HepG2 (cell line): ENCODE measurements at regions not wholly inside any gene's neighbourhood (a gene's known extent, or its start where the extent isn't known, plus 50 kb on each side); places are given as distances from the start of the nearest gene placed in this dataset.

Experiments used
- ADNP ChIP-seq: sonication (generic); formaldehyde crosslinking; IDR thresholded peaks from 2 replicates; pipeline ENCODE4 v1.4.0; 2020; ENCODE audit warnings: missing genetic modification reagents
- ATF2 ChIP-seq: sonication (generic); formaldehyde crosslinking; IDR thresholded peaks from 2 replicates; pipeline ENCODE4 v1.4.0; 2020; ENCODE audit warnings: missing genetic modification reagents
- NPAS2 ChIP-seq: sonication (generic); formaldehyde crosslinking; IDR thresholded peaks from 2 replicates; pipeline ENCODE4 v1.8.0; 2022; ENCODE audit warnings: mild to moderate bottlenecking, missing genetic modification reagents, borderline replicate concordance
- POGZ ChIP-seq: sonication (generic); formaldehyde crosslinking; IDR thresholded peaks from 2 replicates; pipeline ENCODE4 v1.4.0; 2020; ENCODE audit warnings: mild to moderate bottlenecking, missing genetic modification reagents
- SOX5 ChIP-seq: IDR thresholded peaks from 2 replicates; pipeline ENCODE4 v1.6.1; 2016; ENCODE audit warnings: borderline replicate concordance
- ZHX2 ChIP-seq, 2 experiments: sonication (generic) in 1 of 2; formaldehyde crosslinking in 1 of 2; IDR thresholded peaks; 2 replicates each; pipeline versions ENCODE4 v1.6.1 to v1.9.0; 2014 to 2022; ENCODE audit warnings: antibody characterized with exemption in 1 of 2, borderline replicate concordance in 1 of 2, inconsistent platforms in 1 of 2, low read depth in 1 of 2, missing genetic modification reagents in 1 of 2
- ZNF10 ChIP-seq: sonication (generic); formaldehyde crosslinking; IDR thresholded peaks from 2 replicates; pipeline ENCODE4 v1.4.0; 2020; ENCODE audit warnings: mild to moderate bottlenecking, low read depth, missing genetic modification reagents, borderline replicate concordance
- ZNF281 ChIP-seq: sonication (generic); formaldehyde crosslinking; IDR thresholded peaks from 2 replicates; pipeline ENCODE4 v1.4.0; 2020; ENCODE audit warnings: missing genetic modification reagents, borderline replicate concordance
- ZNF431 ChIP-seq: sonication (generic); formaldehyde crosslinking; IDR thresholded peaks from 2 replicates; pipeline ENCODE4 v1.9.0; 2022; ENCODE audit warnings: missing genetic modification reagents, low read depth, mild to moderate bottlenecking, borderline replicate concordance
- ZNF569 ChIP-seq: sonication (generic); formaldehyde crosslinking; IDR thresholded peaks from 2 replicates; pipeline ENCODE4 v1.5.0; 2020; ENCODE audit warnings: mild to moderate bottlenecking, missing genetic modification reagents, moderate library complexity, borderline replicate concordance
- TF ChIP-seq, protein P1 (sequence below): sonication (generic); formaldehyde crosslinking; IDR thresholded peaks from 2 replicates; pipeline ENCODE4 v1.4.0; 2020; ENCODE audit warnings: mild to moderate bottlenecking, missing genetic modification reagents

DNA sequence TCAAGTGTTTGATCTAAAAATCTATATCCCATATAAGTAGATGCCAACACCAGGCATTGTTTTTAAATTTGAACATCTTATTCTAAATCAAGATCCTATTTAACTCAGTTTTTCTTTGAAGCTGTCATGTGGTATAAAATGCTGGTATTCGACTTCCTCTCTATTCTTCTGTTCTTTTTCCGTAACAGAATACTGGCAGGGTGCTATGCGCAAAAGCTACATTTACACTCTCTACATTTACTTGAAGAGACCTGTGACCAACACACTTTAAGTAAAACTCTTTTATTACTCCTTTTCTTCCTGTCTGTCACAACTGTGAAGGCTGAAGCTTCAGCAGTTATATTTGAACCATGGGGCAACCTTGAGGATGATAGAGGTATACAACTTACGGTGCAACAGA is 612.8 kb downstream of the C4orf33 start (continued):
- TF ChIP-seq ZNF281 (CRISPR knock-in tag) = no peak
- no peak for TF ChIP-seq NPAS2 (CRISPR knock-in tag)
- TF ChIP-seq, protein P1, sequence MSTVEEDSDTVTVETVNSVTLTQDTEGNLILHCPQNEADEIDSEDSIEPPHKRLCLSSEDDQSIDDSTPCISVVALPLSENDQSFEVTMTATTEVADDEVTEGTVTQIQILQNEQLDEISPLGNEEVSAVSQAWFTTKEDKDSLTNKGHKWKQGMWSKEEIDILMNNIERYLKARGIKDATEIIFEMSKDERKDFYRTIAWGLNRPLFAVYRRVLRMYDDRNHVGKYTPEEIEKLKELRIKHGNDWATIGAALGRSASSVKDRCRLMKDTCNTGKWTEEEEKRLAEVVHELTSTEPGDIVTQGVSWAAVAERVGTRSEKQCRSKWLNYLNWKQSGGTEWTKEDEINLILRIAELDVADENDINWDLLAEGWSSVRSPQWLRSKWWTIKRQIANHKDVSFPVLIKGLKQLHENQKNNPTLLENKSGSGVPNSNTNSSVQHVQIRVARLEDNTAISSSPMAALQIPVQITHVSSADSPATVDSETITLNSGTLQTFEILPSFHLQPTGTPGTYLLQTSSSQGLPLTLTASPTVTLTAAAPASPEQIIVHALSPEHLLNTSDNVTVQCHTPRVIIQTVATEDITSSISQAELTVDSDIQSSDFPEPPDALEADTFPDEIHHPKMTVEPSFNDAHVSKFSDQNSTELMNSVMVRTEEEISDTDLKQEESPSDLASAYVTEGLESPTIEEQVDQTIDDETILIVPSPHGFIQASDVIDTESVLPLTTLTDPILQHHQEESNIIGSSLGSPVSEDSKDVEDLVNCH (CRISPR knock-in tag) = no peak
- no peak for TF ChIP-seq ADNP (CRISPR knock-in tag)
- TF ChIP-seq ZNF569 (CRISPR knock-in tag) = no peak
- TF ChIP-seq ZNF10 (CRISPR knock-in tag) = no peak
- TF ChIP-seq ATF2 (CRISPR knock-in tag) = no peak
- TF ChIP-seq ZNF431 = no peak
- no peak for TF ChIP-seq POGZ (CRISPR knock-in tag)
- no peak for TF ChIP-seq ZHX2 (IDR thresholded peaks at IDR 0.05; ENCODE audit: low read depth)
- TF ChIP-seq ZHX2 (CRISPR knock-in tag; IDR thresholded peaks at IDR 0.05; ENCODE audit: borderline replicate concordance) = no peak
- no peak for TF ChIP-seq SOX5 (CRISPR knock-in tag)
- TF ChIP-seq, all 625 proteins: peak for 0
